Natural killer cell (primary cell): ENCODE measurements at regions not wholly inside any gene's neighbourhood (a gene's known extent, or its start where the extent isn't known, plus 50 kb on each side); places are given as distances from the start of the nearest gene placed in this dataset.

Source experiments
- ATAC-seq, 3 donors: fragments of 150-1000 bp in 2 of 3; fragments of 200-7000 bp in 1 of 3; cut with Tn5 transposase; 1 replicate in 1 of 3; 2 replicates in 2 of 3; pipeline ENCODE4 v1.10.0; 2021; ENCODE audit warnings: mild to moderate bottlenecking in 2 of 3, moderate library complexity in 2 of 3
- DNase-seq, 2 donors: peaks; one replicate each; pipeline versions ENCODE4 v3.0.0 to v3.0.0-alpha.2; 2013 to 2021; ENCODE audit warnings: mixed read lengths in 1 of 2
- H3K27ac ChIP-seq: one replicate; pipeline ENCODE4 v1.5.1; 2013; ENCODE audit warnings: mild to moderate bottlenecking, low read length
- H3K27me3 ChIP-seq: one replicate; pipeline ENCODE4 v1.6.1; 2013; ENCODE audit warnings: low read length; ENCODE audit not compliant: control insufficient read depth, insufficient read depth
- H3K36me3 ChIP-seq: one replicate; pipeline ENCODE4 v1.6.1; 2013; ENCODE audit warnings: low read length; ENCODE audit not compliant: control insufficient read depth, insufficient read depth
- H3K4me1 ChIP-seq: one replicate; pipeline ENCODE4 v1.6.1; 2013; ENCODE audit warnings: low read length; ENCODE audit not compliant: control insufficient read depth, insufficient read depth
- H3K4me3 ChIP-seq: one replicate; pipeline ENCODE4 v1.5.1; 2013; ENCODE audit warnings: low read length
- H3K9me3 ChIP-seq: one replicate; pipeline ENCODE4 v1.6.1; 2013; ENCODE audit warnings: low read length; ENCODE audit not compliant: control insufficient read depth, insufficient read depth
- H3K27ac Mint-ChIP-seq, 2 donors: one replicate each; pipeline ENCODE4 v1.8.0; 2022; ENCODE audit warnings: mild to moderate bottlenecking in 2 of 2, mixed read lengths in 2 of 2, moderate library complexity in 1 of 2
- H3K27me3 Mint-ChIP-seq, 2 donors: one replicate each; pipeline ENCODE4 v1.8.0; 2022; ENCODE audit warnings: low read depth in 2 of 2, mixed read lengths in 2 of 2
- H3K36me3 Mint-ChIP-seq: one replicate; pipeline ENCODE4 v1.8.0; 2022; ENCODE audit warnings: mixed read lengths
- H3K4me1 Mint-ChIP-seq, 2 donors: one replicate each; pipeline ENCODE4 v1.8.0; 2022; ENCODE audit warnings: mixed read lengths in 2 of 2
- H3K4me3 Mint-ChIP-seq: one replicate; pipeline ENCODE4 v1.8.0; 2022; ENCODE audit warnings: mild to moderate bottlenecking, moderate library complexity, mixed read lengths
- H3K9me3 Mint-ChIP-seq, 2 donors: one replicate each; pipeline ENCODE4 v1.8.0; 2022; ENCODE audit warnings: mixed read lengths in 2 of 2
- WGBS: methylation state at CpG from one replicate; pipeline ENCODE4 v1.1.7; 2013; ENCODE audit warnings: missing lambda C conversion rate; ENCODE audit not compliant: insufficient coverage; 5-methylcytosine and 5-hydroxymethylcytosine counted together
- intact Hi-C: fragments of 100-400 bp; cut with micrococcal nuclease; formaldehyde crosslinking; loops from one replicate; pipeline ENCODE4 v1.14.2; 2022
- TF ChIP-seq, protein P1 (sequence below): fragments of 200-600 bp; IDR thresholded peaks from one replicate; pipeline ENCODE4 v1.8.0; 2022; ENCODE audit warnings: antibody characterized with exemption

GRCh38 chr19:32039440-32039839 lies 306.0 kb upstream of the ZNF507 start:
- peaks cover 3% of the 10 kb centered on the region for H3K27me3 ChIP-seq
- H3K36me3 Mint-ChIP-seq: no peaks in the 10 kb centered on the region
- H3K9me3 Mint-ChIP-seq: no peaks in the 10 kb centered on the region
- peaks cover 2% of the 10 kb centered on the region for H3K4me1 ChIP-seq
- H3K36me3 ChIP-seq: no peaks in the 10 kb centered on the region
- 89% methylated on average over 13 of the region's 13 CpGs for WGBS
- H3K27me3 Mint-ChIP-seq: peaks cover 25 to 53% of the 10 kb centered on the region in 2 donors
- ATAC-seq (no peak), DNase-seq (no peak)
- no peaks in the 10 kb centered on the region for H3K9me3 ChIP-seq
- H3K4me3 ChIP-seq: no peak overlapping the region
- TF ChIP-seq, protein P1, sequence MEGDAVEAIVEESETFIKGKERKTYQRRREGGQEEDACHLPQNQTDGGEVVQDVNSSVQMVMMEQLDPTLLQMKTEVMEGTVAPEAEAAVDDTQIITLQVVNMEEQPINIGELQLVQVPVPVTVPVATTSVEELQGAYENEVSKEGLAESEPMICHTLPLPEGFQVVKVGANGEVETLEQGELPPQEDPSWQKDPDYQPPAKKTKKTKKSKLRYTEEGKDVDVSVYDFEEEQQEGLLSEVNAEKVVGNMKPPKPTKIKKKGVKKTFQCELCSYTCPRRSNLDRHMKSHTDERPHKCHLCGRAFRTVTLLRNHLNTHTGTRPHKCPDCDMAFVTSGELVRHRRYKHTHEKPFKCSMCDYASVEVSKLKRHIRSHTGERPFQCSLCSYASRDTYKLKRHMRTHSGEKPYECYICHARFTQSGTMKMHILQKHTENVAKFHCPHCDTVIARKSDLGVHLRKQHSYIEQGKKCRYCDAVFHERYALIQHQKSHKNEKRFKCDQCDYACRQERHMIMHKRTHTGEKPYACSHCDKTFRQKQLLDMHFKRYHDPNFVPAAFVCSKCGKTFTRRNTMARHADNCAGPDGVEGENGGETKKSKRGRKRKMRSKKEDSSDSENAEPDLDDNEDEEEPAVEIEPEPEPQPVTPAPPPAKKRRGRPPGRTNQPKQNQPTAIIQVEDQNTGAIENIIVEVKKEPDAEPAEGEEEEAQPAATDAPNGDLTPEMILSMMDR: no peak
- intact Hi-C loops: no loop called here
- no peak overlapping the region for H3K4me3 Mint-ChIP-seq
- no peak overlapping the region for H3K27ac ChIP-seq
- H3K4me1 Mint-ChIP-seq: peaks cover 5 to 10% of the 10 kb centered on the region in 2 donors
- H3K27ac Mint-ChIP-seq: no peak overlapping the region

DNA sequence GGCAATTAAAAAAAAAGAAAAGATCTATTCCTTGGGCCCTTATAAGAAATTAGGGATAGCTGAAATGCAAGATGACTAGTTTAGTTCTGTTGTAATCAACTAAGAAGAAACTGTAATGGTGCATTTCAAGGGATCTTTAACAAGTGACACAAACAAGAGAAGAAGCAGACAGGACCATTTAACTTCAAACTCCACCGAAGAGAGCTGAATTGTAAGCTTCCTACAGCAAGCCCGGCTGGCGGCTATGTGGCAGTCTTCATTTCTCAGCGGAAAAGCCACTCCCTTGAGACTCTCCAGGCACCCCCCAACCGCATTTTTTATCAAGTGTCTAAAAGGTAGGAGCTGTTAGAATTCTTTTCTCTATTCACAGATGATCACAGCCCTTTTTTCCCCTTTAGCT lies 305.2 kb upstream of the ZNF507 start:
- no peak overlapping the region for H3K27ac ChIP-seq
- H3K4me3 ChIP-seq: no peak overlapping the region
- no peaks in the 10 kb centered on the region for H3K9me3 Mint-ChIP-seq
- WGBS: 79% methylated on average over 5 of the region's 5 CpGs
- H3K27me3 Mint-ChIP-seq: peaks cover 20 to 52% of the 10 kb centered on the region in 2 donors
- no peaks in the 10 kb centered on the region for H3K9me3 ChIP-seq
- H3K36me3 Mint-ChIP-seq: no peaks in the 10 kb centered on the region
- DNase-seq (no peak), ATAC-seq (no peak)
- peaks cover 3% of the 10 kb centered on the region for H3K27me3 ChIP-seq
- H3K4me1 ChIP-seq: peaks cover 2% of the 10 kb centered on the region
- H3K27ac Mint-ChIP-seq: no peak overlapping the region
- TF ChIP-seq, protein P1: no peak
- no peak overlapping the region for H3K4me3 Mint-ChIP-seq
- H3K36me3 ChIP-seq: no peaks in the 10 kb centered on the region
- peaks cover 5 to 10% of the 10 kb centered on the region in 2 donors for H3K4me1 Mint-ChIP-seq
- intact Hi-C loops: no loop called here

- no peaks in the 10 kb centered on the region for H3K9me3 ChIP-seq
- peaks cover 3% of the 10 kb centered on the region for H3K27me3 ChIP-seq
- H3K36me3 ChIP-seq: no peaks in the 10 kb centered on the region
- peaks cover 5 to 10% of the 10 kb centered on the region in 2 donors for H3K4me1 Mint-ChIP-seq
- intact Hi-C loops: no loop called here
- peaks cover 2% of the 10 kb centered on the region for H3K4me1 ChIP-seq
- H3K27me3 Mint-ChIP-seq: peaks cover 23 to 52% of the 10 kb centered on the region in 2 donors
- WGBS: under 1% methylated on average over 22 of the region's 23 CpGs
- H3K9me3 Mint-ChIP-seq: no peaks in the 10 kb centered on the region
- DNase-seq (peak in 1 of 2 donors; percentile 12), ATAC-seq (peak in 1 of 3 donors; percentile 45)
- H3K4me3 Mint-ChIP-seq: peak overlapping the region; percentile 62
- TF ChIP-seq, protein P1: peak; percentile 45
- no peak overlapping the region for H3K27ac ChIP-seq
- H3K4me3 ChIP-seq: no peak overlapping the region
- no peak overlapping the region for H3K27ac Mint-ChIP-seq
- H3K36me3 Mint-ChIP-seq: no peaks in the 10 kb centered on the region
Measured at GRCh38 chr19:32041681-32042292, 303.6 kb upstream of the ZNF507 start.

DNA sequence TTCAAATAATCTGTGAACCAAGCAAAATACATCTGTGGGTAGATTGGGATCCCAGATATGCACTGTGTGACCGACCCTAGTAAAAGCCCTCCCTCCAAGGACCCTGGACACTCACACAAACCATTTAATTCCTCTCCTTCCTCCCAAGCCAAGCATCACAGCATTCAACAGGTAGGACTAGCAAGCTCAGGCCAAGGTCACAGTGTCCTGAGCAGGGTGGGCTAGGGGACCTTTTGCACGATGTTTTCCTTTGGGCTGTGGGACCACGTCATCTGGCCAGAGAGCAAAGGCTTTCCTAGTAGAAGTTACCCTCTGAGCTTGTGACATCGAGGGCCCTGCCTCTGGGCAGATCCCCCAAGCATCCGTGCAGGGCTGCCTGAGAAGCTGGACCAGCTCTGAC lies 297.6 kb upstream of the ZNF507 start:
- H3K36me3 ChIP-seq: no peaks in the 10 kb centered on the region
- ATAC-seq (no peak), DNase-seq (no peak)
- H3K36me3 Mint-ChIP-seq: no peaks in the 10 kb centered on the region
- intact Hi-C loops: no loop called here
- H3K4me1 Mint-ChIP-seq: no peaks in the 10 kb centered on the region
- 70% methylated on average over 5 of the region's 5 CpGs for WGBS
- H3K4me3 Mint-ChIP-seq: no peak overlapping the region
- TF ChIP-seq, protein P1: no peak
- no peak overlapping the region for H3K4me3 ChIP-seq
- H3K27ac Mint-ChIP-seq: no peak overlapping the region
- peaks cover 3% of the 10 kb centered on the region for H3K27me3 ChIP-seq
- no peaks in the 10 kb centered on the region for H3K9me3 Mint-ChIP-seq
- no peaks in the 10 kb centered on the region for H3K4me1 ChIP-seq
- H3K27ac ChIP-seq: no peak overlapping the region
- H3K27me3 Mint-ChIP-seq: peaks cover 18 to 28% of the 10 kb centered on the region in 2 donors
- H3K9me3 ChIP-seq: no peaks in the 10 kb centered on the region
